ENCODE measurements at regions not wholly inside any gene's neighbourhood (a gene's known extent, or its start where the extent isn't known, plus 50 kb on each side); places are given as distances from the start of the nearest gene placed in this dataset.

- TF ChIP-seq EZH2 (IDR thresholded peaks at IDR 0.05; ENCODE audit: low read length), result no peak
- TF ChIP-seq CTCF (optimal IDR thresholded peaks at IDR 0.05 in 1 of 3, IDR thresholded peaks at IDR 0.05 in 1 of 3, conservative IDR thresholded peaks at IDR 0.05 in 1 of 3; ENCODE audit: extremely low read depth in 1 of 3, insufficient read depth in 2 of 3, low read length in 3 of 3), result no peak
Measured at GRCh38 chr1:65039066-65039465, 72.7 kb upstream of the JAK1 start.

Data from keratinocyte (primary cell).